AG04450 (cell line): ENCODE measurements at regions not wholly inside any gene's neighbourhood (a gene's known extent, or its start where the extent isn't known, plus 50 kb on each side); places are given as distances from the start of the nearest gene placed in this dataset.

ENCODE experiments used
- CTCF ChIA-PET: fragments of 300-600, 350-600 bp; formaldehyde crosslinking; extraction: SDS; loops from one replicate; lab custom pipeline; 2022; ENCODE audit warnings: antibody characterized with exemption, inconsistent platforms; lab: Charles Lee
- POLR2A ChIA-PET: fragments of 350-600 bp; formaldehyde crosslinking; extraction: SDS; loops from one replicate; lab custom pipeline; 2021; ENCODE audit warnings: antibody characterized with exemption, inconsistent platforms; lab: Yijun Ruan, JAX
- DNase-seq: peaks from one replicate; pipeline ENCODE4 v3.0.0-alpha.2; 2011; ENCODE audit warnings: low read depth, low spot score
- H3K27ac ChIP-seq: one replicate; pipeline ENCODE4 v1.5.1; 2012; ENCODE audit warnings: low read depth, low read length, control low read depth
- H3K27me3 ChIP-seq: one replicate; pipeline ENCODE4 v1.6.0; 2012; ENCODE audit warnings: low read length; ENCODE audit not compliant: control insufficient read depth, insufficient read depth
- H3K4me3 ChIP-seq: 2 replicates; pipeline ENCODE4 v1.5.1; 2011; ENCODE audit warnings: mild to moderate bottlenecking, low read depth, low read length, control low read depth
- H3K9me3 ChIP-seq: 2 replicates; pipeline ENCODE4 v1.5.1; 2012; ENCODE audit warnings: low read length; ENCODE audit not compliant: control insufficient read depth, insufficient read depth
- TF ChIP-seq, protein P1 (sequence below): IDR thresholded peaks from 2 replicates; pipeline ENCODE4 v1.5.1; 2011; ENCODE audit warnings: low read depth, low read length, control low read depth, inconsistent platforms

DNA sequence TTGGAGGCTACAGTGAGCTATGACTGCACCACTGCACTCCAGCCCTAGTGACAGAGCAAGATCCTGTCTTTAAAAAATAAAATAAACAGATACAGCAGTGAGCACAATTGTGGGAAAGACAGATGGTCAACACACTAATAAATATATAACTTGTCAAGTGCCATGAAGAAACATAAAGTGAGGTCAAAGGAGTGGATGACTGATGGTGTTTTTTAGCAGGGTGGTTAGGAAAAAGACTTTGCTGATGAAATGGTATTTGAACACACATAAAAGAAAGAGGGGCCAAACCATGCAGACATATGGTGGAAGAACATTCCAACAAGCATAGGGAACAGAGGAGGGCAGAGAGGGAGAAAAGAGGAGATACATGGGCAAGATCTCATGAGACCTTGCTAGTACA lies 392.7 kb upstream of the AUTS2 start:
- Histone ChIP-seq H3K4me3 (no peak overlapping the region), H3K27me3 (no peaks in the 10 kb centered on the region), H3K9me3 (peaks cover 19% of the 10 kb centered on the region), H3K27ac (no peak overlapping the region)
- DNase-seq, result no peak
- ChIA-PET CTCF (no interaction called here), POLR2A (no interaction called here)
- TF ChIP-seq, protein P1, sequence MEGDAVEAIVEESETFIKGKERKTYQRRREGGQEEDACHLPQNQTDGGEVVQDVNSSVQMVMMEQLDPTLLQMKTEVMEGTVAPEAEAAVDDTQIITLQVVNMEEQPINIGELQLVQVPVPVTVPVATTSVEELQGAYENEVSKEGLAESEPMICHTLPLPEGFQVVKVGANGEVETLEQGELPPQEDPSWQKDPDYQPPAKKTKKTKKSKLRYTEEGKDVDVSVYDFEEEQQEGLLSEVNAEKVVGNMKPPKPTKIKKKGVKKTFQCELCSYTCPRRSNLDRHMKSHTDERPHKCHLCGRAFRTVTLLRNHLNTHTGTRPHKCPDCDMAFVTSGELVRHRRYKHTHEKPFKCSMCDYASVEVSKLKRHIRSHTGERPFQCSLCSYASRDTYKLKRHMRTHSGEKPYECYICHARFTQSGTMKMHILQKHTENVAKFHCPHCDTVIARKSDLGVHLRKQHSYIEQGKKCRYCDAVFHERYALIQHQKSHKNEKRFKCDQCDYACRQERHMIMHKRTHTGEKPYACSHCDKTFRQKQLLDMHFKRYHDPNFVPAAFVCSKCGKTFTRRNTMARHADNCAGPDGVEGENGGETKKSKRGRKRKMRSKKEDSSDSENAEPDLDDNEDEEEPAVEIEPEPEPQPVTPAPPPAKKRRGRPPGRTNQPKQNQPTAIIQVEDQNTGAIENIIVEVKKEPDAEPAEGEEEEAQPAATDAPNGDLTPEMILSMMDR, result no peak

DNA sequence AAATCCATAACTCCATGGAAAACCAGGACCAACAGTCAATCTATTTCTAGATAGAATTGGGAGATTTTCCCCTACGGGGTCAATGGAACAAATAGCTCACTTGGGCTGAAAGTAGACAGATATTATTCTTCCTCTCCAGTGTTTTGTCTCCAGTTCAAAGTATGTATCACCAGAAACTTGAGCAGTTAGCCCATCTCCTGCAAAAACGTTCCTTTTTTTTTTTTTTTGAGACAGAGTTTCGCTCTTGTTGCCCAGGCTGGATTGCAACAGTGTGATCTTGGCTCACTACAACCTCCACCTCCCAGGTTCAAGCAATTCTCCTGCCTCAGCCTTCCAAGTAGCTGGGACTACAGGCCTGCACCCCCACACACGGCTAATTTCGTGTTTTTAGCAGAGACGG lies 390.0 kb upstream of the AUTS2 start:
- POLR2A ChIA-PET, result no interaction called here
- no peak for DNase-seq
- Histone ChIP-seq H3K27ac (no peak overlapping the region), H3K9me3 (peaks cover 32% of the 10 kb centered on the region), H3K27me3 (no peaks in the 10 kb centered on the region), H3K4me3 (no peak overlapping the region)
- TF ChIP-seq, protein P1, result no peak
- CTCF ChIA-PET, result no interaction called here

DNA sequence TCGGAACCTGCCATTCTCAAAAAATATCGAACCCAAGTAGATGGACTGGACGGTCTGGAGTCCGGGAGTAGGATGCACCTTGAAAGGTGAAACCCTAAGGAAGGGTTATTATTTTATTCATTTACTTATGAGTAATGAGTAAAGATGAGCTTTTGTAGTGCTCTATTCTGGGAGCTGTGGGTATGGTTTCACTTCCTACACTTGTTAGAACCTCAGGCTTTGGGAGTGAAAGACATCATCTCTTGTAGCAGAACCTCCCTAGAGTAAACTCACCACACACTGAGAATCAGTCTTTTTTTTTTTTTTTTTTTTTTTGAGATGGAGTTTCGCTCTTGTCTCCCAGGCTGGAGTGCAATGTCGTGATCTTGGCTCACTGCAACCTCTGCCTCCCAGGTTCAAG lies 389.4 kb upstream of the AUTS2 start:
- H3K27me3 ChIP-seq, result no peaks in the 10 kb centered on the region
- TF ChIP-seq, protein P1, result no peak
- CTCF ChIA-PET, result no interaction called here
- H3K4me3 ChIP-seq, result no peak overlapping the region
- DNase-seq, result no peak
- peaks cover 28% of the 10 kb centered on the region for H3K9me3 ChIP-seq
- POLR2A ChIA-PET, result no interaction called here
- no peak overlapping the region for H3K27ac ChIP-seq

DNA sequence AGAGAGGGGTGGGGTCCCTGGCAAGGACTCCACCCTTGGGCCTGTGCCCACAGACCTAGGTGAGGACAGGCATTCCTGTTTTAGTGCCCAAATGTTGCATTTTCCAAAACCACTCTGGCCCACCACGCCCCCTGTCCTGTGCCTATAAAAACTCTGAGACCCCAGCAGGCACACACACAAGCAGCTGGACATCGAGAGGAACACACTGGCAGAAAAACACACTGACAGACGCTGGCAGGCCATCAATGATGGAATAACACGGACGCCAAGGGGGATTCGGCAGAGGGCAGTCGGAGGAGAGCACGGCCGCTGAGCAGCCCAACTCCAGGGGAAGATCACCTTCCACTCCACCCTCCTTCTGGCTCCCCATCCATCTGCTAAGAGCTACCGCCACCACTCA lies 386.9 kb upstream of the AUTS2 start:
- TF ChIP-seq, protein P1, result no peak
- ChIA-PET CTCF (no interaction called here), POLR2A (no interaction called here)
- Histone ChIP-seq H3K27me3 (no peaks in the 10 kb centered on the region), H3K4me3 (no peak overlapping the region), H3K9me3 (peaks cover 36% of the 10 kb centered on the region), H3K27ac (no peak overlapping the region)
- DNase-seq, result no peak

DNA sequence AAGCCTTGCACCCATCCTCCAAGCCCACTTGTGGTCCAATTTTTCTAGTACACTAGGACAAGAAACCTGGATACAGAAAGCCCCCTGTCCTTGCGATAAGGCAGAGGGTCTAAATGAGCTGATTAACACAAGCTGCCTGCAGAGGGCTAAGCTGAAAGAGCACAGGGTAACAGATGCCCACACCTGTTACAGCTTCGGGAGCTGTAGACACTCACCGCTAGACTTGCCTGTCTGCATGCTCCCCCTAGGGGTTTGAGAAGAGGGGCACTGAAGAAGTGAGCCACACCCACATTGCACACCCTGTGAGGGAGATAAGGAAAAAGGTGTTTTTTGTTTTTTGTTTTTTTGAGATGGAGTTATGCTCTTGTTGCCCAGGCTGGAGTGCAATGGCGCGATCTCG lies 386.5 kb upstream of the AUTS2 start:
- Histone ChIP-seq H3K27ac (no peak overlapping the region), H3K4me3 (no peak overlapping the region), H3K9me3 (peaks cover 36% of the 10 kb centered on the region), H3K27me3 (no peaks in the 10 kb centered on the region)
- ChIA-PET POLR2A (no interaction called here), CTCF (no interaction called here)
- no peak for DNase-seq
- TF ChIP-seq, protein P1, result no peak
